Adrenal gland (tissue), 9 donors: ENCODE measurements at regions not wholly inside any gene's neighbourhood (a gene's known extent, or its start where the extent isn't known, plus 50 kb on each side); places are given as distances from the start of the nearest gene placed in this dataset.

ENCODE experiments used
- DNase-seq, 7 donors: peaks; one replicate each; pipeline ENCODE4 v3.0.0-alpha.2; 2019 to 2020
- H3K27ac ChIP-seq, 5 donors: fragments of 200-600 bp; sonication (generic) in 4 of 5; 1 replicate in 3 of 5; 2 replicates in 2 of 5; pipeline versions ENCODE4 v1.5.1 to v1.8.0; 2016 to 2020; ENCODE audit warnings: mild to moderate bottlenecking in 1 of 5
- H3K27me3 ChIP-seq: fragments of 200-600 bp; 2 replicates; pipeline ENCODE4 v1.8.0; 2021
- H3K36me3 ChIP-seq, 2 donors: fragments of 200-600 bp; replicated peaks in 1 of 2; 1 replicate in 1 of 2; 2 replicates in 1 of 2; pipeline versions ENCODE4 v1.5.1 to v1.8.0; 2018 to 2022
- H3K4me1 ChIP-seq, 2 donors: fragments of 200-600 bp; replicated peaks in 1 of 2; 1 replicate in 1 of 2; 2 replicates in 1 of 2; pipeline versions ENCODE4 v1.5.1 to v1.8.0; 2018 to 2021
- H3K4me3 ChIP-seq, 4 donors: fragments of 200-600 bp; sonication (generic) in 3 of 4; one replicate each; pipeline ENCODE4 v1.5.1; 2016 to 2018
- H3K9me3 ChIP-seq, 3 donors: fragments of 200-600 bp; sonication (generic) in 1 of 3; replicated peaks in 1 of 3; 1 replicate in 2 of 3; 2 replicates in 1 of 3; pipeline versions ENCODE4 v1.5.1 to v1.8.0; 2016 to 2021
- POLR2A ChIP-seq, 2 donors: fragments of 450-650 bp; IDR thresholded peaks; one replicate each; pipeline ENCODE4 v1.6.1; 2017; ENCODE audit warnings: antibody characterized with exemption in 2 of 2, mild to moderate bottlenecking in 2 of 2, moderate library complexity in 1 of 2
- WGBS, 4 donors: extraction: QIAGEN DNeasy Blood & Tissue Kit in 2 of 4; methylation state at CpG; one replicate each; pipeline versions ENCODE4 v1.1.5 to v1.1.7; 2013 to 2017; 5-methylcytosine and 5-hydroxymethylcytosine counted together
- intact Hi-C, 2 donors: fragments of 100-400 bp; cut with DNase I; formaldehyde crosslinking; loops; one replicate each; pipeline versions ENCODE4 v1.14.1 to v1.15.0; 2022 to 2023
- TF ChIP-seq, protein P1 (sequence below), 6 experiments: fragments of 450-650 bp in 4 of 6; fragments of 200-600 bp in 2 of 6; sonication (generic) in 1 of 6; IDR thresholded peaks; 1 replicate in 5 of 6; 2 replicates in 1 of 6; pipeline versions ENCODE4 v1.5.1 to v1.8.0; 2016 to 2021; ENCODE audit warnings: antibody characterized with exemption in 6 of 6, mild to moderate bottlenecking in 2 of 6, moderate library complexity in 1 of 6
- donor health status: healthy with polysubstance abuse.
- donor health status: Bipolar disorder and iron deficiency.
- donor health status: DM: yes; HTN: yes; CAD: no.
- donor health status: DM: no; HTN: no; CAD: no.
- donor health status: DM: no; HTN: no; CAD: no.

DNA sequence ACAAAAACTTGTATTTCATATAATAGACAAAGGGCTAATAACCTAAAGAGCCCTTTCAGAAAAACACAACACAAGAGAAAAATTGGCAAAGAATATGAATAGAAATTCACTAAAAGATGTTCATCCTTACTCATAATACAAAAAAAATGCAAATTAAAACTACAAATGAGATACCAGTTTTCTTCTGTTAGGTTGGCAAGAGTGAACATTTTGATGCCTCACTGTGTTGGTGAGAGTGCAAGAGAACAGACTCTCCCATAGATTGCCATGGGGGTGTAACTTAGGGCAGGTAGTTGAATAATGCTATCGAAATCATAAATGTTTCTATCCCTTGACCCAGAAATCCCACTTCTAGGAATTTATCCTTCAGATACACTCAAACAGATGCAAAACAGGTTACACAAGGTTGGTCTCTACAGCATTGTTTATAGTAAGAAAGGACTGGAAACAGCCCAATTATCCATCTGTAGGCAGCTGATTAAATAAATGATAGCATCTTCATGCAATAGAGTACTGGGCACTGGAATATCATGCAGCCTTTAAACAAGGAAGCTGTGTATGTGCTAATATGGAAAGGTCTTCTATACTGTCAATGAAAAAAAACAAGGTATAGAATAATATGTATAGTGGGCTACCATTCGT lies 146.3 kb downstream of the TLE3 start:
- intact Hi-C loops, result no loop called here
- no peaks in the 10 kb centered on the region for H3K4me1 ChIP-seq
- no peak for DNase-seq
- H3K27ac ChIP-seq, result no peak overlapping the region
- no peak for TF ChIP-seq POLR2A (IDR thresholded peaks at IDR 0.05)
- TF ChIP-seq, protein P1, sequence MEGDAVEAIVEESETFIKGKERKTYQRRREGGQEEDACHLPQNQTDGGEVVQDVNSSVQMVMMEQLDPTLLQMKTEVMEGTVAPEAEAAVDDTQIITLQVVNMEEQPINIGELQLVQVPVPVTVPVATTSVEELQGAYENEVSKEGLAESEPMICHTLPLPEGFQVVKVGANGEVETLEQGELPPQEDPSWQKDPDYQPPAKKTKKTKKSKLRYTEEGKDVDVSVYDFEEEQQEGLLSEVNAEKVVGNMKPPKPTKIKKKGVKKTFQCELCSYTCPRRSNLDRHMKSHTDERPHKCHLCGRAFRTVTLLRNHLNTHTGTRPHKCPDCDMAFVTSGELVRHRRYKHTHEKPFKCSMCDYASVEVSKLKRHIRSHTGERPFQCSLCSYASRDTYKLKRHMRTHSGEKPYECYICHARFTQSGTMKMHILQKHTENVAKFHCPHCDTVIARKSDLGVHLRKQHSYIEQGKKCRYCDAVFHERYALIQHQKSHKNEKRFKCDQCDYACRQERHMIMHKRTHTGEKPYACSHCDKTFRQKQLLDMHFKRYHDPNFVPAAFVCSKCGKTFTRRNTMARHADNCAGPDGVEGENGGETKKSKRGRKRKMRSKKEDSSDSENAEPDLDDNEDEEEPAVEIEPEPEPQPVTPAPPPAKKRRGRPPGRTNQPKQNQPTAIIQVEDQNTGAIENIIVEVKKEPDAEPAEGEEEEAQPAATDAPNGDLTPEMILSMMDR (IDR thresholded peaks at IDR 0.05), result no peak
- 66 to 86% (median 78%) methylated on average over 2 of the region's 2 CpGs for WGBS, 4 donors
- H3K36me3 ChIP-seq, result no peaks in the 10 kb centered on the region
- H3K4me3 ChIP-seq, result no peak overlapping the region
- H3K9me3 ChIP-seq, result no peaks in the 10 kb centered on the region
- H3K27me3 ChIP-seq, result no peaks in the 10 kb centered on the region

DNA sequence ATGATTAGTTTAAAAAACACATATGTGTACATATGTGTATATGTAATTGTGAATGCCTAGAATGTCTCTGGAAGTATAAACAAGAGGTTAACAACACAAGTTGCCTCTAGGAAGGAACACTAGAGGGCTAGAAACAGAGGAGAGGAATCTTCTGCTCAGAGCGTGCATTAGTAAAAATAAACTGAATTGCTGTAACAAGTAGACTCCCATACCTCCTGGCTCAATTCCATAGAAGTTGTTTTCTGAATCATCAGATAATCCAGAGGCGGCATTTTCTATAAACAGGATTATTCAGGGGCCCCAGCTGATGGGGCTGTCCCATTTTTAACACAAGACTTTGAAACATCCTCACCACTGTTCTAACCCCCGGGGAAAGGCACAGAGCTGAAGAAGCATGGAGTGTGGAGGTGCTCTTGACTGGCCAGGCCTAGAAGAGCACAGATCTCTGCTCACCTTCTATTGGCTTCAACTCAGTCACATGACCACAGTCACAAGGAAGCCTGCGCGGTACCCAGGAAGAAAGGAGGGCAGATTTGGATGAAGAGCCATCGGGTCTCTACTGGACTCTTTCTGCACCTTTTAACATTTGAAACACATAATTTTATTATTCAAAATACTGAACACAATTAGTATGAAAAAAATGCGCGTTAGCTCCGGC lies 145.7 kb downstream of the TLE3 start:
- DNase-seq, result no peak
- no peak overlapping the region for H3K27ac ChIP-seq
- intact Hi-C loops, result no loop called here
- H3K9me3 ChIP-seq, result no peaks in the 10 kb centered on the region
- H3K36me3 ChIP-seq, result no peaks in the 10 kb centered on the region
- no peak overlapping the region for H3K4me3 ChIP-seq
- WGBS, 4 donors, result 80 to 91% (median 84%) methylated on average over 9 of the region's 9 CpGs
- TF ChIP-seq, protein P1 (IDR thresholded peaks at IDR 0.05), result no peak
- H3K27me3 ChIP-seq, result no peaks in the 10 kb centered on the region
- no peaks in the 10 kb centered on the region for H3K4me1 ChIP-seq

DNA sequence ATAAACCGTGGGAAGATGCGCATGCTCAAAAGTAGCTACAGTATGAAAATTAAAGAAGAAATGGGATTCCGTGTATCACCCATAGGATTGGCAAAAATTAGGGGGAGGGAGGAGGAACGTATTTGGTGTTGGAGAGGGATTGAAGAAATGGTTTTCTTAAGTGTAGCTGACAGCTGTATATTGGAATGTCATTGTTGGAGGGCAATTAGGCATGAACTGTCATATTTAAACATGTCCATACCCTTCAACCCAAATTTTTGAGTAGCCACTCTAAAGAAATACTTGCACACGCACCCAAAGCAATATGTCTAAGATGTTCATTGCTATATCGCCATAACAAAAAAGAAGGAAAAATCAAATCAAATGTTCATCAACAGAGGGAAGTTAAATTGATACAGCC lies 144.7 kb downstream of the TLE3 start:
- no peak overlapping the region for H3K27ac ChIP-seq
- no peaks in the 10 kb centered on the region for H3K9me3 ChIP-seq
- TF ChIP-seq POLR2A (IDR thresholded peaks at IDR 0.05), result no peak
- TF ChIP-seq, protein P1 (IDR thresholded peaks at IDR 0.05), result no peak
- no peak overlapping the region for H3K4me3 ChIP-seq
- H3K27me3 ChIP-seq, result no peaks in the 10 kb centered on the region
- H3K36me3 ChIP-seq, result no peaks in the 10 kb centered on the region
- WGBS, 4 donors, result 74 to 84% (median 80%) methylated on average over 6 of the region's 6 CpGs
- no peaks in the 10 kb centered on the region for H3K4me1 ChIP-seq
- no peak for DNase-seq
- intact Hi-C loops, result no loop called here

DNA sequence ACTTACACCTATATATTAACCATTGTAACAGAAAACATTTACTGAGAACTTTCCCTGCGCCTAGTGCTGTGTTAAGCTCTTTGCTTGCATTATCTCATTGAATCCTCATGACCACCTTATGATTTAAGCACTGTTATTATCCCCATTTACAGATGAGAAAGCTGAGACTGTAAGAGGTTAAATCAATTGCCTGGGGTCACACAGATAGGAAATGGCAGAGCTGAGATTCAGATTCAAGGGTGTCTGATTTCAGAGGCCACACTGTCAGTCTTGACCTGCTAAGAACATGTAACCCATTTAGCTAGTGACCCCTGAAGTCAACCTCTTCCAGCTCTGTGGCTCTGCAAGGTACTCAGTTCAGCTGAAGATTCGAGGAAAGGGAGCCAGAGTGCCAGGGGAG lies 143.9 kb downstream of the TLE3 start:
- no peaks in the 10 kb centered on the region for H3K4me1 ChIP-seq
- no peaks in the 10 kb centered on the region for H3K27me3 ChIP-seq
- WGBS, 4 donors, result 50 to 74% (median 70%) methylated on average over 1 to 2 of the region's 2 CpGs
- DNase-seq, result no peak
- H3K27ac ChIP-seq, result no peak overlapping the region
- no peaks in the 10 kb centered on the region for H3K9me3 ChIP-seq
- TF ChIP-seq POLR2A (IDR thresholded peaks at IDR 0.05), result no peak
- TF ChIP-seq, protein P1 (IDR thresholded peaks at IDR 0.05), result no peak
- H3K4me3 ChIP-seq, result no peak overlapping the region
- intact Hi-C loops, result no loop called here
- H3K36me3 ChIP-seq, result no peaks in the 10 kb centered on the region
